ENCODE measurements at regions not wholly inside any gene's neighbourhood (a gene's known extent, or its start where the extent isn't known, plus 50 kb on each side); places are given as distances from the start of the nearest gene placed in this dataset.

- DNase-seq = no peak
Observed at GRCh38 chr17:33786478-33786877, 468.6 kb upstream of the CCL2 start.

DNA sequence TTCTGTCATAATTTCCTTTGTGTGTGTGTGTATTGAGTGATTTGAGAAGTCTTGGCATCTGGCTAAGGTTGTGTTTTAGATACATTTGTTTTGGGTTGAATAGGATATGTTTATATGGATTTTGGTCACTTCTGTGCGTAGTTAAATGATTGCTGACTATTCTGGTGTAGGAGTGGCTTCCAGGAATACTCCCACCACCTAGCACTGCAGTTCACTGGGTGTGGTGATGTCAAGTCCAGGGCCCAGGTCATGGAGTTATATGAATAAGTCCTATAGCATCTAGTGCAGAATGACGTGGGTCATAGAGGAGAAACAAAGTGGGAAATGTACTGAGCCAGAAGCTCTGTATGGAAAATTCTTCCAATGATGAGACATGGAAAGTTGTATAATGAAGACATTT lies 465.4 kb upstream of the CCL2 start:
- DNase-seq = no peak

- DNase-seq = no peak
Observed at GRCh38 chr17:33797181-33797580, 457.9 kb upstream of the CCL2 start.

DNA sequence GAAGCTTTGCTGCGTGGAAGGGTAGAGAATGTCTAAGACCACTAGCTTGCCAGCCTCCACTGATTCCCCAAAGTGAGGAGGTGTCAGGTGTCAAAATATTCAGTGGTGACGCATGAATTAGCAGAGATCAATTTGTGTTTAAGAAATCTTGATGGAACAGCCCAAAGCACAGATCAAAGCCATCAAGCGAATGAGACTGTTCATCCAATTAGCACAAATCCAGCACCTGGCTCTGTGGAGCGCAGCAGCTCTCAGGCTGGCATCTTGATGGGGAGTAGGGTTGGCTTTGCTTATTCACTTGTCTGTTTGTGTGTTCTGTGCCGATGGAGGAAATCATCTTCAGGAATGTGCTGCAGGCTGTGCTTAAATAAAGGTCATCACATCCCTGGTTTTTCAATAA lies 456.8 kb upstream of the CCL2 start:
- DNase-seq = no peak

DNA sequence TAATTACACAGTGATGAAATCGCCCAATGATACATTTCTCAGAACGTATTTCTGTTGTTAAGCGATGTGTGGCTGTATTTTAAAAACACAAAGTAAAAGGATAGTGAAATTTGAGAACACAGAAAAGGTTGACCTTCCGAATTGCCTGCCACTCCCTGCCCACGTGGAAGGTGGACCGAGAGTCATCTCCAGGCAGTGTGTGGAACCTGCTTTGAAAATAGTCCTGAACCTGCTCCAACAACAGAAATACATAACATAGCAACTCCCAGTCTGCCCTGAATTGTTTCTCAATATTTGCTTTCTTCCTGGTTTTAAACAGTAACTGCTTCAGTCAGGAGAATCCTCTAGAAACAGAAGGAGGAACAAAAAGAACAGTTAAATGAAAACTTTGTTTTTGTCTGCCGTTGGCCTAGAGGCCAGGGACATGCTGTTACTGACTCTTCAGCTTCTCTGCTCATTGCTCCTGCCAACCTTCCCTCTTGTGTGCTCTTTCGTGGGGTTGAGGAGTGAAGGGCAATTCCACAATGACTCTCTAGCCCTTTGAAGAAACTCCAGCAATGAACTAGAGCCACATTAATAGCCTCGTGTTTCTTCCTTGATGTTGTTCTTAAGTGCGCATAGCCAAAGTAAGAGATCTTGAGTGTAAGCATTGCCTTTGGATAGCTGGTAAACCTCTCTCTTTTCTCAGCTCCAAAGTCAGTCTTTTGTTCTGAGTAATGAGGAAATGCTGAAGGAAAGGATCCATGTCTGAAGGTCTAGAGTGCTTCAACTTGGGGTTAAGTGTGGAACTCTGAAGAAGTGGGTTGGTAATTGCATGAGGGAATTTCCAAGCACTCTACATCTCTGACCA lies 452.5 kb upstream of the CCL2 start:
- DNase-seq = no peak

GRCh38 chr17:33803199-33803685 lies 451.8 kb upstream of the CCL2 start:
- no peak for DNase-seq

DNA sequence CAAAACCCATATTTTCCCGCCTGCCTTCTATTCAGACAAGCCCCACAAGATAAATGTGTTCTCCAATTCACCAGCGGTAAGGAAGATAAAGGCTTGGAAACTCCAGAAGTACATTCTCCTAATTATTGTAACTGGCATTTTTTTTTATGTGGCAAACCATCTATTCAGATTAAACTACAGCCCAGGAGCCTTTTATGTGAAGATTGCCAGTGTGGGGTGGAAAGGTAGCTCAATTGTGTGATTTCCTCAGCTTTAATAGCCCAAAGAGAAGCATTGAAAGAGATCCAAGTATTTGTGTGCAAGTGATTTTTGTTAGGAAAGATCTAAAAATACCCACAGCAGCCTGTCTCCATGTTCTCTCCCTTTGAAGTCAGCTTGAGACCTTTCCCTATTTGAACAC lies 451.4 kb upstream of the CCL2 start:
- no peak for DNase-seq

GRCh38 chr17:33804401-33804800 lies 450.7 kb upstream of the CCL2 start:
- DNase-seq = no peak

- no peak for DNase-seq
Observed at GRCh38 chr17:33806631-33807030, 448.5 kb upstream of the CCL2 start.

GRCh38 chr17:33809748-33810147 lies 445.3 kb upstream of the CCL2 start:
- DNase-seq = no peak

- DNase-seq = no peak
Observed at GRCh38 chr17:33811004-33811760, 443.9 kb upstream of the CCL2 start.

DNA sequence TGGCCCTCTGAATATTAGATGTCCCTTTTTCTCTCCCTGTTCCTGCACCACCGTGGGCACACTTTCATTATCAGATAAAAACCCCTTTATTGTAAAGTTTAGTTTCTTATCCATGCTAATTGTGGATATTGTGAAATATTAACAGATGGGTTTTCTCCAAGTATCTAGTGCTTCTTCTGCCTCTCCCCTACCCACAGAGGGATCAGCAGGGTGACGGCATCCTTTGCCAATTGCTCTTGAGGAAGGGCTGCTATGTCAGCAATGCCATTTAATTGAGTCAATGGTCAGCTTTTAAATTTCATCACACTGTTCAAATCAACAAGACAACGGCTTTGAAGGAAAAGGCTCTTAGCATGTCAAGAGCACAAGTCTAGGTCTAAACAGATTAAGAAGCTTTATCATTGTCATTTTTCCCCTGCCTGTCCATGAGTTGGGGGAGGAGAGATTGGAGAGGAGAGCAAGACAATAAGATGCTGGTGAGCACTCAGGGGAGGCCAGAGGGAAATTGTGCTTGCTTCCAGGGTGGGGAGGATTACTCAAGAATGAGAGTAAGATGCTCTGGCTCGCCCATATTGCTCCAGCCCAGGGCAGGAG lies 443.0 kb upstream of the CCL2 start:
- no peak for DNase-seq

DNA sequence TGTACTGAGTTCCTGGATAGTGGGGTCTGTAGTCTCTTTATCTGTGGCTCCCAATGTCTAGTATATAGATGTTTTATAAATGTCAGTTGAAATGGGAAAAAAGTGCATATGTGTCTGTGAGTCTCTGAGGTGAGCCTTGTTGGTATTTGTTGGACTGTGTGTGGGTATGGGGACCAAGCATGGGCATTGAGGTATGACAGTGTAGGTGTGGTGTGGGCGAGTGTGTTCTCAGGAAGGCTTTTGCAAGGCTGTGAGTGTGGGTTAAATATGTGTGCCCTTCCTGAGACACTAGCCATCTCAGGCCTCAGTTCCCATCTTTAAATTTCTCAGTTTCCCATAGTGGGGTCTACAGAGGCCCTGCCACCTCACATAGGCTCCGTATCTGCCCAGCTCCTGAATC lies 440.2 kb upstream of the CCL2 start:
- no peak for DNase-seq

- DNase-seq = no peak
Observed at GRCh38 chr17:33816036-33816435, 439.0 kb upstream of the CCL2 start.

DNA sequence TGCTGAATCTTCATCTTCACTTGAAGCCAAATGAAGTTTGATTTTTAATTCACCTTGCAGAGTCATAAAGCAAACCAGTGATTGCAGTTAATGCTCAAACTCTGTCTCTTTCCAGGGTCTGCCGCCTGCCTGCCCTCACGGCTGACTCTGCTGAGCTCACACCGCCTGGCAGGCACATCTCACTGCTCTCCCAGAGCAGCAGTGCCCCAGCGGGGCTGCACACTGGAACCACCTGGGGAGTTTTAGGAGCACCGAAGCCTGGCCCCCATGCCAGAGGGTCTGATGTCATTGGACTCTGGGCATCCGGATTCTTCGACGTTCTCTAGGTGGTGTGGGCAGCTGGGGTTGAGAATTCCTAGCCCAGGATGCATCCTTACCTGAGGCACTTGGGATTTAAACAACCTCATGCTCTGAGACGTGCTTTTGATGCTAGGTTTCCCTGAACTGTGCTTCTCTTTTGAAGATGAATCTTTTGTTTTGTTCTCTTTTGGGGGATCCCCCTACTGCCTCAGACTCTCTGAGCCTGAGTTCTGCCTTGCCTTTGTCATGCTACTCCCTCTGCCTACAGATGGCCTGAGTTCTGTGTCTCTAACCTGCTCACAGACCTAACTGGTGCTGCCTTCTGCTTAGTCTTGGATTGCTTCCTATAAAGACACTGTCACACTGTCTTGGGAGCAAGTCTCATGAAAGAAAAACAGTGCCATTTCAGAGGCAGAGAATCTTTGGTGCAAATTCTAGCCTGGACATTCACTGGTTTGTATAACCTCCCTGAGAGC lies 438.1 kb upstream of the CCL2 start:
- no peak for DNase-seq

GRCh38 chr17:33819539-33819938 lies 435.5 kb upstream of the CCL2 start:
- DNase-seq = no peak

DNA sequence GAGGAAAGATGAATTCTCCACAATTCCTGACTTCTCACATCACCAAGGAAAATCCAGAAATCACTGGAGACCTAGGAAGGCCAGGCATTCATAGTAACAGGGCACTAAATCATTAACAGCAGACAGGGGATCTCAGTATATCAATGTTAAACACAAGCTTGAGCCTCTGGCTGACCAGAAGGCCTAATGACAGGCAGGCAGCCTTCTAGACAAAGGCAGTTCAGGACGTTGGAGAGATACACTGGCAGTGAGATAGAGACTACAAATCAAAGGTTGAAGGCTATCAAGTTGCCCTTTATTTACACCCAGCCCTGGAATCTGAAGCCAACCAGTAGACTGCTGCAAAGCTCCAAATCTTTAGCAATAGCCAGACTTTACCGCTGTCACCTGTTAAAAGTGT lies 422.8 kb upstream of the CCL2 start:
- no peak for DNase-seq

DNA sequence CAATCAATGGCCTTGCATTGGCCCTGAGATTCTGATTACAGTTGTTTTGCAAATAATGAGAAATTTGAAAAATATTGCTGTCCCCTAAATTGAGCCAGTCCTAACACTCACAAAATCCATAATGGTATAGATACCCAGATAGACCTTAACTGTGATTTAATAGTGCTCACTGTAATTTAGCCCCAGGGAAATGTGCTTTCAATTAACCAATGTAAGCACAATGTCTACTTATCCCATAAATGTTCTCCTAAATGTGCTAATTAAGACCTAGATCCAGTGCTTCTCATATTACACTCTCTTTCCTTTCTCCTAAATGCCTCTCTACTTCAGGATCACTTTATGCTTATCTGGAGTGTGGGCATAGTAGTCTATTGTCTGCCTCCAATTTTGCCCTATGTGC lies 417.8 kb upstream of the CCL2 start:
- DNase-seq = no peak

DNA sequence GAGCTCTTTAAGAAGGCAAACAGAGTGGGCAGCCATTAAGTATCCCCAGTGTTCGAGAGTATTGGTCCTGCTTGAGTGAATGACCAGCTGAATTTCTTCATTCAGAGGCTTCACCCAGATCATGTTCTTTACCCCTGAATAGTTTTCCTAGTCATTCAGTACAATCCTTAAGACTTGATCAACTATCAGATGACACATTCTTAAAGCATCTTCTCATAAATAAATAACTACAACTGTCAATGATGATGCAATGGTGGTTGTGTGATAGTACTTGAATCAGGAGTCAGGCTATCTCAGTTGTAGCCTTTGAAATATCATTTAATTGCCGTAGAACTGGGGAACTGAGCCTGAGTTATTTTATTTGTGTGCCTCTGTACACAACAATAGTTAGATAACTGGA lies 416.8 kb upstream of the CCL2 start:
- DNase-seq = no peak

DNA sequence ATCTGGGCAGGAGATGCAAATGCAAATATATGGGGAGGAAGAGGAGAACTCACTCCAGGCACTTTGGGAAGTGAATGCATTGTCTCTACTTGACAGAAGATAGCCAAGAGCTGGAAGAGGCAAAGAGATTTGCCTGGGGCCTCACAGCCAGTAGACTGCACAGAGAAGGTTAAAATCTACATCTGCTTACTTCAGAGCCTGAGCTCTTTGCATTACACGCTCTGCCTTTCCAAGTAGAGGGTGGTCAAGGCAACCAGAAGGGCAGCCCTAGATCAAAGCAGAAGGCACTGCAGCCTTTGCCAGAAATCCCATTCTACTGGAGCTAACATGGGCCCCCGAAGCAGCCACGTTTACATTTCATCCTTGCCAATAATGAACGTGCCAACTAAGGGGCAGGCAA lies 407.2 kb upstream of the CCL2 start:
- DNase-seq = no peak

- no peak for DNase-seq
Observed at GRCh38 chr17:33848433-33848832, 406.7 kb upstream of the CCL2 start.

- DNase-seq = no peak
Observed at GRCh38 chr17:33854596-33854995, 400.5 kb upstream of the CCL2 start.

- DNase-seq = no peak
Observed at GRCh38 chr17:33858121-33858520, 397.0 kb upstream of the CCL2 start.
